ENCODE measurements at regions not wholly inside any gene's neighbourhood (a gene's known extent, or its start where the extent isn't known, plus 50 kb on each side); places are given as distances from the start of the nearest gene placed in this dataset.

GRCh38 chr14:103273145-103273744 lies 60.8 kb upstream of the EIF5 start:
- DNase-seq (ENCODE audit: low spot score) (peak; percentile 53), ATAC-seq (peak; percentile 52)
- Mint-ChIP-seq H3K4me1 (0 out of 2 replicates have a peak, but pooled peaks cover 3% of the 10 kb centered on the region), H3K4me3 (peak overlapping the region; percentile 58), H3K9me3 (peaks cover 15% of the 10 kb centered on the region), H3K36me3 (peaks cover 15% of the 10 kb centered on the region), H3K27me3 (ENCODE audit: low read depth) (peaks cover 65% of the 10 kb centered on the region), H3K27ac (no peak overlapping the region)
- TF ChIP-seq TCF7 (CRISPR knock-in tag; IDR thresholded peaks at IDR 0.05; ENCODE audit: low read depth), result no peak
- TF ChIP-seq MAX (CRISPR knock-in tag; IDR thresholded peaks at IDR 0.05), result peak; percentile 26; the same call in 1 of the 2 replicates
- peak; percentile 41; the same call in 1 of the 2 replicates for TF ChIP-seq ZNF423 (CRISPR knock-in tag; IDR thresholded peaks at IDR 0.05)
- no peak for TF ChIP-seq PREB (CRISPR knock-in tag; IDR thresholded peaks at IDR 0.05; ENCODE audit: borderline replicate concordance)
- ChIA-PET CTCF (interaction anchor here (0.6 to 2.0 kb wide), 6 partner anchors 38 to 190 kb away, joined by 3 to 16 read pairs (median 4); no protein-coding TSS in a partner anchor), POLR2A (interaction anchor here (0.6 to 0.7 kb wide), 5 partner anchors 52 to 177 kb away, joined by 4 to 10 read pairs (median 5); no protein-coding TSS in a partner anchor)

- Mint-ChIP-seq H3K4me3 (peak overlapping the region; percentile 58), H3K36me3 (peaks cover 15% of the 10 kb centered on the region), H3K27me3 (ENCODE audit: low read depth) (peaks cover 70% of the 10 kb centered on the region), H3K4me1 (0 out of 2 replicates have a peak, but pooled peaks cover 4% of the 10 kb centered on the region), H3K27ac (no peak overlapping the region), H3K9me3 (peaks cover 15% of the 10 kb centered on the region)
- peak; percentile 57 for ATAC-seq
- DNase-seq (ENCODE audit: low spot score), result peak; percentile 46
- ChIA-PET CTCF (interaction anchor here (0.6 to 2.0 kb wide), 4 partner anchors 51 to 191 kb away, joined by 3 to 16 read pairs (median 4); no protein-coding TSS in a partner anchor), POLR2A (interaction anchor here (0.6 kb wide), 1 partner anchor 178 kb away, joined by 4 read pairs; no protein-coding TSS in a partner anchor)
- no peak for TF ChIP-seq MYBL2 (CRISPR knock-in tag; IDR thresholded peaks at IDR 0.05)
- no peak for TF ChIP-seq ERG (CRISPR knock-in tag; IDR thresholded peaks at IDR 0.05)
- no peak for TF ChIP-seq NR3C1 (CRISPR knock-in tag; conservative IDR thresholded peaks at IDR 0.05; ENCODE audit: low read depth)
- TF ChIP-seq ZNF263 (CRISPR knock-in tag; IDR thresholded peaks at IDR 0.05; ENCODE audit: low read depth), result peak; percentile 53; the same call in 1 of the 2 replicates
- TF ChIP-seq SMAD3 (CRISPR knock-in tag; IDR thresholded peaks at IDR 0.05; ENCODE audit: borderline replicate concordance), result 0 out of 2 replicates have a peak, but pooled peaks have one; percentile 42
- peak; percentile 23; the same call in 1 of the 2 replicates for TF ChIP-seq USF1 (CRISPR knock-in tag; IDR thresholded peaks at IDR 0.05)
- TF ChIP-seq TP53 (CRISPR knock-in tag; IDR thresholded peaks at IDR 0.05), result 0 out of 2 replicates have a peak, but pooled peaks have one; percentile 40
- TF ChIP-seq MAX (CRISPR knock-in tag; IDR thresholded peaks at IDR 0.05), result peak; percentile 87
- no peak for TF ChIP-seq AR (CRISPR knock-in tag; IDR thresholded peaks at IDR 0.05)
- TF ChIP-seq ZNF232 (CRISPR knock-in tag; IDR thresholded peaks at IDR 0.05), result 0 out of 2 replicates have a peak, but pooled peaks have one; percentile 42
- peak; percentile 52; the same call in 1 of the 2 replicates for TF ChIP-seq E2F5 (CRISPR knock-in tag; IDR thresholded peaks at IDR 0.05)
- no peak for TF ChIP-seq ZNF671 (CRISPR knock-in tag; IDR thresholded peaks at IDR 0.05)
- no peak for TF ChIP-seq E2F1 (CRISPR knock-in tag; IDR thresholded peaks at IDR 0.05)
- TF ChIP-seq TEAD4 (CRISPR knock-in tag; IDR thresholded peaks at IDR 0.05), result no peak
Measured at GRCh38 chr14:103273745-103274615, 60.1 kb upstream of the EIF5 start.

Measured in WTC11 (cell line).